ENCODE measurements at regions not wholly inside any gene's neighbourhood (a gene's known extent, or its start where the extent isn't known, plus 50 kb on each side); places are given as distances from the start of the nearest gene placed in this dataset.

DNA sequence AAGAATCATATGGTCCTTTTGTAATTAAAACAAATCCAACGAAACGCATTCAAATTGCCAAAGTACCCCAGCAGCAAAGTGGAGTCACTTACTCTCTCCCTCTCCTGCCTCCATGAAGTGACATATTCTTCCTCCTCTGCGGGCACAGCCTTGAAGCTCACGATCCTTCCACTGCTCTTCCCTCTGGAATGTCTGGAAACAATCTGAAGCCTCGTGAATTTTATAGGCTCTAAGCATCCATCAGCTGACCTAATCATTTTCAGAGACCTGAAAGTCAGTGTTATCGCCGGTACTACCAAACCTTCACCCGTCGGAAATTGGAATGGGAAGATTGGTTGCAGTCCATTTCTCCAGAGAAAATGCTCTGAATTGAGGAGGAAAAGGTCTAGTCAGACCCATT is 134.5 kb upstream of the FOXF1 start:
- TF ChIP-seq, protein P1, sequence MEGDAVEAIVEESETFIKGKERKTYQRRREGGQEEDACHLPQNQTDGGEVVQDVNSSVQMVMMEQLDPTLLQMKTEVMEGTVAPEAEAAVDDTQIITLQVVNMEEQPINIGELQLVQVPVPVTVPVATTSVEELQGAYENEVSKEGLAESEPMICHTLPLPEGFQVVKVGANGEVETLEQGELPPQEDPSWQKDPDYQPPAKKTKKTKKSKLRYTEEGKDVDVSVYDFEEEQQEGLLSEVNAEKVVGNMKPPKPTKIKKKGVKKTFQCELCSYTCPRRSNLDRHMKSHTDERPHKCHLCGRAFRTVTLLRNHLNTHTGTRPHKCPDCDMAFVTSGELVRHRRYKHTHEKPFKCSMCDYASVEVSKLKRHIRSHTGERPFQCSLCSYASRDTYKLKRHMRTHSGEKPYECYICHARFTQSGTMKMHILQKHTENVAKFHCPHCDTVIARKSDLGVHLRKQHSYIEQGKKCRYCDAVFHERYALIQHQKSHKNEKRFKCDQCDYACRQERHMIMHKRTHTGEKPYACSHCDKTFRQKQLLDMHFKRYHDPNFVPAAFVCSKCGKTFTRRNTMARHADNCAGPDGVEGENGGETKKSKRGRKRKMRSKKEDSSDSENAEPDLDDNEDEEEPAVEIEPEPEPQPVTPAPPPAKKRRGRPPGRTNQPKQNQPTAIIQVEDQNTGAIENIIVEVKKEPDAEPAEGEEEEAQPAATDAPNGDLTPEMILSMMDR (IDR thresholded peaks at IDR 0.05) = no peak
- peak in 2 of 4 donors; percentile 21 to 36 for TF ChIP-seq POLR2AphosphoS5 (IDR thresholded peaks at IDR 0.05)
- TF ChIP-seq EP300 (IDR thresholded peaks at IDR 0.05) = no peak
- no peak for TF ChIP-seq POLR2A (IDR thresholded peaks at IDR 0.05)

Data from sigmoid colon (tissue), 4 donors.